Thyroid gland (tissue), 4 donors: ENCODE measurements at regions not wholly inside any gene's neighbourhood (a gene's known extent, or its start where the extent isn't known, plus 50 kb on each side); places are given as distances from the start of the nearest gene placed in this dataset.

Experiments
- POLR2A ChIP-seq, 2 donors: fragments of 450-650 bp; IDR thresholded peaks; one replicate each; pipeline ENCODE4 v1.6.1; 2017; ENCODE audit warnings: antibody characterized with exemption in 2 of 2, mild to moderate bottlenecking in 2 of 2, moderate library complexity in 1 of 2
- TF ChIP-seq, protein P1 (sequence below), 6 experiments: fragments of 200-600 bp in 3 of 6; fragments of 450-650 bp in 3 of 6; sonication (generic) in 3 of 6; IDR thresholded peaks; one replicate each; pipeline ENCODE4 v1.5.1; 2016 to 2019; ENCODE audit warnings: antibody characterized with exemption in 6 of 6, mild to moderate bottlenecking in 2 of 6, inconsistent platforms in 1 of 6, moderate library complexity in 1 of 6

DNA sequence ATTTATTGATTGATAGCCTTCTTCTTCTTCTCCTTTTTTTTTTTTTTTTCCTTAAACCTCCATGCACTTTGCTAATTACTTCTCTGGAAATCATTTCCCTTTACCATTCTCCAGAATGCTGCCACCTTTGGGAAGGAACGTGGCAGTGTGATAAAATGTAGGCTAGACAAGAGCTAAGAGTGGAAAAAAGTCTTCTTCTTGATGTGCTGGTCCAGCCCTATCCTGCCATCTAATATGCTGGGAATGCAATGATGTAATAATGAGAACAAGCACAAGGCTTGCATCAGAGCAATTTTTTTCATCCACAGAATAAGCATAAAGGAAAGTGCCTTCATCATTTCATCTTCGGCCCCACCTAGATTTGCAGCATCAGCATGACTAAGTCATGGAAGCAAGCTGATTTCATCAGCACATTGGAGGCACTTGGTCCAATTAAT lies 128.7 kb upstream of the ZFHX3 start:
- TF ChIP-seq, protein P1, sequence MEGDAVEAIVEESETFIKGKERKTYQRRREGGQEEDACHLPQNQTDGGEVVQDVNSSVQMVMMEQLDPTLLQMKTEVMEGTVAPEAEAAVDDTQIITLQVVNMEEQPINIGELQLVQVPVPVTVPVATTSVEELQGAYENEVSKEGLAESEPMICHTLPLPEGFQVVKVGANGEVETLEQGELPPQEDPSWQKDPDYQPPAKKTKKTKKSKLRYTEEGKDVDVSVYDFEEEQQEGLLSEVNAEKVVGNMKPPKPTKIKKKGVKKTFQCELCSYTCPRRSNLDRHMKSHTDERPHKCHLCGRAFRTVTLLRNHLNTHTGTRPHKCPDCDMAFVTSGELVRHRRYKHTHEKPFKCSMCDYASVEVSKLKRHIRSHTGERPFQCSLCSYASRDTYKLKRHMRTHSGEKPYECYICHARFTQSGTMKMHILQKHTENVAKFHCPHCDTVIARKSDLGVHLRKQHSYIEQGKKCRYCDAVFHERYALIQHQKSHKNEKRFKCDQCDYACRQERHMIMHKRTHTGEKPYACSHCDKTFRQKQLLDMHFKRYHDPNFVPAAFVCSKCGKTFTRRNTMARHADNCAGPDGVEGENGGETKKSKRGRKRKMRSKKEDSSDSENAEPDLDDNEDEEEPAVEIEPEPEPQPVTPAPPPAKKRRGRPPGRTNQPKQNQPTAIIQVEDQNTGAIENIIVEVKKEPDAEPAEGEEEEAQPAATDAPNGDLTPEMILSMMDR (IDR thresholded peaks at IDR 0.05): peak in 2 of 6 experiments; percentile 31 to 39
- no peak for TF ChIP-seq POLR2A (IDR thresholded peaks at IDR 0.05)
